ENCODE measurements at regions not wholly inside any gene's neighbourhood (a gene's known extent, or its start where the extent isn't known, plus 50 kb on each side); places are given as distances from the start of the nearest gene placed in this dataset.

DNA sequence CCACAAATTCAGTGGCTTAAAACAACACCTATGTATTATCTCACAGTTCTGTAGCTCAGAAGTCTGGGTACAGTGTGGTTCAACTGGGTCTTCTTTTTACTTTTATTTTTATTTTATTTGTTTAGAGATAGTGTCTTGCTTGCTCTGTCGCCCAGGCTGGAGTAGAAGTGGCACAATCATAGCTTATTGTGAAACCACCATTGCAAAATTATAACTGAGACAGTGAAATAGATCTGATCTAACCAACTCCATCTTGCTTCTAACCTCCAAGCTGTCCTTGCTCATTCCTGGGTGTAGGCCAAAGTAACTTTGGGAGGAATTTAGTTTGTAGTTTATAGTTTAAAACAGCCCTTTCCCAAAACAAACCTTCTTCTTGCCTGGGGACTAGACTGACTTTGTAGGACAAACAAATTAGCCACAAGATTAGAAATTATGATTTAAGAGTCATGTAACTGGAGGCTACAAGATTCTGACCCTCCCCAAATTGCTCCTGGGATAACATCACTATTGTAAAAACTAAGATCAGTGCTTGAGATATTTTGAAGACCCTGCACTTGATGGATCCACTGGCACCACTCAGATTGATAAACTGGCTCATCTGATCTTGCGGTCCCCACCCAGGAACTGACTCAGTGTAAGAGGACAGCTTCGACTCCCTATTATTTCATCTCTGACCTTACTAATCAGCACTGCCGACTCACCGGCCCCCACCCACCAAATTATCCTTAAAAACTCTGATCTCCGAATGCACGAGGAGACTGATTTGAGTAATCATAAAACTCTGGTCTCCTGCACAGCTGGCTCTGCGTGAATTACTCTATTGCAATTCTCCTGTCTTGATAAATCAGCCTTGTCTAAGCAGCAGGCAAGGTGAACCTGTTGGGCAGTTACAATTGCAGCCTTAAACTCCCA, 193.4 kb upstream of the CDYL start:
- no peak for DNase-seq

DNA sequence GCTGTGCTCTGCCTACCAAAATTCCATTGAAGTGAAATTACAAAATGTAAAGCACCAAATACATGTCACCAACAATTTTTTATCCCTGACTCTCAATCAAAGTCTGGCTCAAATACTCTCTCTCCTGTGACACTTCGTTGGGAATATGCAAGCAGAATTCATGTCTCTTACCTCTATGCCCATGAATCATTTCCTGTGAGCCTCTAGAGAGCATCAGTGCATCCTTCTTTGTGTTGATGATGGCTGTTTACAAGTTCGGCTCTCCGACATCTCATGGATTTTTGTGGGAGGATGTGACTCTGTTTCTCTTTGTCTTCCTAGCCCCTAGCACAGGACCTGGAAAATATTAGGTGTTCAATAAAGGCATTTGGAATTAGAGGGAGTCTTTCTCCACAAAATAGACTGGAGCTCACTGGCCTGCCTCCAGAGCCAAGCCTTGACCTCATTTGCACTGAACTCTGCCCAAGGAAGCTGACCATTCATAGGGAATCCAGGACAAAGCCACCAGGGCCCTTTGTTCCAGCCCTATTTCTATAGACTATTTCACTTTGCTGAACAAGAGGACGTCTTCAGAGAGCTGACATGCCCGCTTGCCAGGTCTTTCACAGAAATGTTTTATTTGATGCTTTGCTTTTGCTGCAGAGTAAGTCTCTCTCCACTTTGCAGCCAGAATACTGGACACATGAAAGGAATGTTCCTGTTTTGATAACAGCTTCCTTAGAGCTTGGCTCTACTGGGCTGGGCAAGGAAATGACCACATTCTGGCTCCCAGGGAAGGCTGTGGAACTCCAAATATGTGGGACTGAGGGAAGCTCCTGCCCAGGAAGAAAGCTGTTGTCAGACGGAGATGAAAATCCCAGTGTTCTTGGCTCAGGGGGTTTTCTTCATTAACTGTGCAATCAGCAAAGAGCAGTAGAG, 194.5 kb upstream of the CDYL start:
- DNase-seq: no peak

DNA sequence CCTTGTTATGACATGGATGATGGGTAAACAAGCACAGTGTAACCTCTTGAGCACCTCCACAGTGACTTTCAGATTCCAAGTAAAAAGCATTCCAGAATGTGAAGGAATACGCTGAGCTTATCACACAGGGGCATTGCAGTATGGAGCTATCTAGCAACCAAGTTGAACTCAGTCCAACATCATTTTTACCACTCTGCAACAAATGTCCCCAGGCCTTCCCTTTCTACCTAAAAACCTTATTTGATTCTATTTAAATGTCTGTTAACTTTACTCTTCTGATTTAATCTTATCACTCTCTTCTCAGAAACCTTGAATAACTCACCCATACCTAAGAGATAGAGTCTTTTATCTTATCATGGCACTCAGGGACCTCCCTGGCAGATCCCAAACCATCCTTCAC, 195.8 kb upstream of the CDYL start:
- DNase-seq: no peak

DNA sequence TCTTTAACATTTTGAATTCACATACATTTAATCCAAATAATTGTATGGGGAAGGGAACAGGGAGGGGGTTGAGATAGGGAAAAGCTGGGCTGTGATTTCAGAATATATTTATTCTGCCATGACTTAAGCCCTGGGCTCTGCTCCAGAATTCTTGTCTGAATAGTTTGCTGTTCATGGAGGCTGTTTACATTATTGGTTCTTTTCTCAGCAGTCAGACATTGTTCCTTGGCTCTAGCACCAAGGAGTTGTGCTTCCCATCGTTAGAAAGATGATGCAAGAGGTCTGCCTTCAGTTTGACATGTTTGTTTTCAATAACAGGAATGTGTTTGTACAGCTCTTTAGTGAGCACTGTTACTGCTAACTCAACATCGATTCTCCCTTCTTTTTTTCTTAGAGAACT, 198.8 kb upstream of the CDYL start:
- DNase-seq: no peak

DNA sequence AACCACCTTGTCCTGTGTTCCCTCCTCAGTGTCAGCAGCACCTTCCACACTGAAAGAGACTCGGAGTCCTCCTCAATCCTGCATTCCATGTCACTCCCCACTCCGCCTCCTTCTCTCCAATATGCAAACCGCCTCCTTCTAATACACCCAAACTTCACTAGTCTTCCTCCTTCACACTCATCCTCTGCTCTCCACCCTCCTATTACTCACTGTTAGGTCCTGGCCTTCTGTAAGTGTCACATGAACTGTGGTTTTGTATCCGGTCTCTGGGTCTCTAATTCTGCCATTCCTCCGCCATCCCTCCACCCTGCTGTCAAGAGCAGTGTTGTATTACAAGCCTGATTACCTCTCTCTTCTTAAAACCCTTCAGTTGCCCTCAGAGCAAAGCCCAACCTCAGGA, 200.5 kb upstream of the CDYL start:
- DNase-seq: no peak

DNA sequence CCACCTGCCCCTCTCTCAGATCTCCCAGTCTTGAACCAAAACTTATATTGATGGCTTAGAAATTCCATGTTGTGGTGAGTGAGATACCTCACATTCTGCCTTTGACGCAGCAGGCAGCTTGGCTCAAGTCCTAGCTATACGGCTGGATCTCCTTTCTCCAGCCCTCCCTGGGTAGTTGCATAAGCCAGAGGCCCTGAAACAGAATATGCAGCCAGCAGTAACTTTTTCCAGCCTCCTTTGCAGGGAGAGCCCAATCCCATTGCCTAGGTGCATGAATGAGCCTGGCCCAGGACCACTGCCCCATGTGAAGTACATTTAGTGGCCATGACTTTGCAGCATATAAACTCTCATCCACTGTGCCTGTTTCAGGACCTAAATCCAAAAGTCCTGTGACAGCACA, 202.2 kb upstream of the CDYL start:
- DNase-seq: no peak

DNA sequence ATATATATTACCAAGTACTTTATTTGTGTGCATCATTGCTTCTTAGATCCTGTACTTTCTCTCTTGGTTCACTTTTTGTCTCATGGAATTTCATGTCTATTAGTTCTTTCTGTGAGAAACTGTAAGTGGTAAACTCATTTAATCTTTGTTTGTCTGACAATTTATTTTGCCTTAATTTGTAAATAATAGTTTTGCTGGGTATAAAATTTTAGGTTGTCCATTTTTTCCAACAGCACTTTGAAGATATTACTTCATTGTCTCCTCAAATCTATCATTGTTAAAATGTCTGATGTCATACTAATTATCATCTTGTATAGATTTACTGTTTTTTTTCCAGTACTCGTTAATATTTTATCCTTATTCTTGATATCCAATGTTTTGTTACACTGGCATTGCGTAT, 205.2 kb upstream of the CDYL start:
- no peak for DNase-seq

DNA sequence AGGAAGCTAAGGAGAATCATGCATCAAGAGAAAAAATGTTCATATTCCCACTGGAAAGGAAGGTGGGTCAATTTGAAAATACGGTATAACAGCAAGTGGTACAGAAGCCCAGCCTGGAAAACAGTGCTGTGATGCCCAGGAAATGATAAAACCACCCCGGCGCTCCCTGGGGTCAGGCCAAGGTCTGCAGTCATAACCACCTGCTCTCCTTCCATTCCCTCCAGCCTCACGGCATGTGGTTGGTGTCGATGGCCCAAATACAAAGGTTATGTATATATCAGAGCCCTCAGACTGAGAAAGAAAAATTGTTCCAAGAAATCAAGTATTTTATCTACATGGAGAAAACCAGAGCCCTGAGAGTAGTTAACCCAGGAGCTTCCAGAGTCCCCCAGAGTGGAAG, 208.1 kb upstream of the CDYL start:
- DNase-seq: no peak

DNA sequence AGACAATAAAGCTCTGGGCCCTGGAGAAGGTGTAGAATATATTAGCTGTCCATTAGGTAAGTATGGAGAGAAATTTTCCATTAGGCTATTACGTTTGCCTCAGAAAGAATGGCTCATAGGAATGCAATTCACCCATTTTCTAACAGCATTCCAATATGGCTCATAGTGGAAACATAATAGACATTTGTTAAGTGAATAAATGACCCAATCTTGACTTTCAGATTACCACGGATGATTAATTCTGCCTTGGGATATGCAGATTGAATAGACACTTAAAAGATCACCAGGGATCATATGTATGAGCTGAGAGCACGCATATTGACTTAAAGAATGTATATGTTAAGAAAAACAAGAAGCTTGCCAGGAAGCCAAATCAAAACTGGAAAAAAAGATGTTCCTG, 209.1 kb upstream of the CDYL start:
- no peak for DNase-seq

DNA sequence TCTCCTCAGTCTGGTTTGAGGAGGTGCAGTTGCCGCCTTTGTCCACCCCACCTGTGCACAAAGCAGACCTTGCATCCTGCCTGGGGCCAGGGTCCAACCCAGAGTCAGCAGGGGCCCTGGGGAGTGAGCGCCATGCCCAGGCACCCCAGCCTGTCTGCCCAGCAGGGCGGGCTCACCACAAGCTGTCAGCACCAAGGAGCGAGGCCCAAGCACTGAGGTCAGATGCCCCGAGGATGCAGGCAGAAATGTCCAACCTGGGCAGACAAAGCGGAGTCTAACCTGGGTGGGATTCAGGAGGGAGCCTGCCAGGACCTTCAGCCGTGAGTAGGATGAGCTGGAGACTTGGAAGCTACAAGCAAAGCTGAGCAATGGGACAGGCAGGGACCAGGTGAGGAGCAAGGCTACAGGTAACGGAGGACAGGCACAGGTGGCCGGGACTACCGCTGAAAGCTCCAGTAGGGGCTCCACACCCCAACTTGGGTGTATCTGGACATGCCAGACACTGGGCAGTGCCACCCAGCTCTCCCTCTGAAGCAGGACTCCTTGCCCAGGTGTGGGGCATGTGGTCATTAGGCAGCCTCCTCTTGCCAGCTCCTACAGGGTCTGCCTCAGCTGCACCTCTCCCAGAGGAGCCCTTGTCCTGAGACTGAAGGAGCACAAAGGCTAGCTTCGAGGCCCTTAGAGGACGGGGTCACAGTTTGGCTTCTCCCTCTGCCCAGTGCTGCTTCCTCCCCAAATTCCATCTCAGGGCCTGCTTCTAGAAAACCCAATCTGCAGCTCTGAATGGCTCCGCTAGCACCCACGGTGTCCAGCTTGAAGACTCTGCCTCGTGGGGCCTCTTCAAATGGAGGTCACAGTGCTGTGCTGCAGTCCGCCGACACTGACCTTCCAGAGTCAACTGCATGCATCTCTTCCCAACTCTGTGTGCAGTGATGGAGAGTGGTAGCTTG, 210.6 kb upstream of the CDYL start:
- no peak for DNase-seq

DNA sequence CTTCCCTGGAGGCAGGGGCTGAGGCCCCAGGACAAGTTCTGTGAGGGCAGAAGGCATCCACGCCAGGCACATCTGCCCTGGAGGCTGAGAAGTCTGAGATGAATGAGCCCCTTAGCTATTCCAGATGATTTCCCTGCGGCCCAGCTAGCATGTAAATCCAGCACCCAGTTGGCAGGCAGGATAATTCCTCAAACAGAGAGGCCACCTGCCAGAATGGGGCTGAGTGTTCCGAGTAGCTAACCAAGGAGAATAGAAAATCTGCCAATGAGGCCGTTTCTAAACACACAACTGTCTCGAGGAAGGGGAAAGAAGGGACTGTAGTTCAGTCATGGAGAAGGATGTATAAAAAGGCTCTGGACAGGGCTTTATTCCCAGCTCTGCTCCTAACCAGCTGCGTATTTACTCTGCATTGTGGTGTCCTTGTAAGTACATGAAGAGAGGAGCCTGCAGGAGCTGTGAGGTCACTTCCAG, 211.4 kb upstream of the CDYL start:
- no peak for DNase-seq

DNA sequence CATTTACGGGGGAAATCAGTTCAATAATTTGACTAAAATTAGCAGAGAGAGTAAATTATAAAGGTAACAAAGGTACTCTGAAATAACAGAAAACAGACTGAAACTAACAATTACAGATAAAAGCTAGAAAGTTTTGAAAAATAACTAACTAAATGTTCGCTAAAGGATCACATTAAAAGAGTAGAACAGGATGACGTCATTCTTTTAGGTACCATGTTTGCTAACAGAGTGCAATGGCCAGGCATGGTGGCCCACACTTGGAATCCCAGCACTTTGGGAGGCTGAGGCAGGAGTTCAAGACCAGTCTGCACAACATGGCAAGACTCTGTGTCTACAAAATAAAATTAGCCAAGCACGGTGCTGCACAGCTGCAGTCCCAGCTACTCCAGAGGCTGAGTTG, 212.3 kb upstream of the CDYL start:
- DNase-seq: no peak

DNA sequence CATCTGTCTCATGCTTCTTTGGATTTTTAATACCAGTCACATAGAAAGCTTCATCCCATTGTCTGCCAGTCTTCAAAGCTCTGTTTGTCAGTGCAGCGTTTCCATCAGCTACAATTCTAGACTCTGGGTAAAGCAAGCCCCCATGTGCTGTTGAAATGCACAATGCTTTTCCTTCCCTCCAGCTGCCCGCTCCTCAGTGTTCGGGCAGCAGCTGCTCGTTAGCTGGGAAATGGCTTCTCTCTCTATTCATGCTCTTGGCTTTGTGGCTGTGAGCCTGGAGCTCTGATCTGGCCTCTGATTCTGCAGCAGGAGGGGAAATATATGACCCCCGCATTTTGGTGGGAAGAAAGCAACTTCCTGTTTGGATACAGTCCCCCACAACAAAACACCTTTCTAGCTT, 213.0 kb upstream of the CDYL start:
- DNase-seq: no peak

DNA sequence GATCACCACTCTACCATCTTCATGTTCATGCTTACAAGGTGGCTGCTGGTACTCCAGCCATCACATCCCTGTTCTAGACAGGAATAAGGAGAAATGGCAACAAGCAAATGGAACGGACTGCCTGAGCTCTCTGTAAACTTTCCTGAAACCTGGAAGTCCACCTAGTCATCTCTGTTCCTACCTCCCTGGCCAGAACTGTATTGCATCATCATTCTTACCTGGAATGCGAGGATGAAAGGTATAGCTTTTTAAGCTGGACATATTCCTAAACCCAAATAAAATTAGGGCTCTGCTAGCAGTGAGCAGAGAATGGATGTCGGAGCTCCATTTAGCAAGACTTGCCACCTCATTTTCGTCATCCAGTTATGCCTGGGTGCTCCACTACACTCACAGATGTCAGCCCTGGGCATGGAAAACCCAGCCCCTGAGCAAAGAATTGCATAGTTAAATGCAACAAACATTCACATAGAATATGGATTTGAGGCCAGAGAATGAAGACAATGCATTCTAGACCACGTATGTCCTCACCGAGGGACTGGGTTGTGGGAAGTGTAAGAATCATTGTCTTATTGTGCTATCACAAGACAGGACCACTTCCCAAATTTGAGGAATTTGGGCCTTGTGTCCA, 214.3 kb upstream of the CDYL start:
- DNase-seq: no peak

DNA sequence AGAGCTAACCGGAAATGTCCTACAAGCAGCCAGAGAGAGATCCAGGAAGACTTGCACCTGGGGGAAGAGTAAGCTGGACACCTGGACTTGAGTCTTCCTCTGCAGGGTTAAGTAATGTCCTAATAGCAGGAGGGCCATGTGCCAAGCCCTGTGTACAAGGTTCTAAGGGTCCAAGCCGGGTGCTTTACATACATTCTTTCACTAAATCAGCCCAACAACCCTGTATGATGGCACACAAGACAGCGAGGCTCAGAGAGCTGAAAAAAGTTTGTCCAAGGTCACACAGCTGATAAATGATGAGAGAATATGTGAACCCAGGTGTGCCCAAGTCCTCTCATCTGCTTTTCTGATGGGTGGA, 215.1 kb upstream of the CDYL start:
- DNase-seq: no peak

DNA sequence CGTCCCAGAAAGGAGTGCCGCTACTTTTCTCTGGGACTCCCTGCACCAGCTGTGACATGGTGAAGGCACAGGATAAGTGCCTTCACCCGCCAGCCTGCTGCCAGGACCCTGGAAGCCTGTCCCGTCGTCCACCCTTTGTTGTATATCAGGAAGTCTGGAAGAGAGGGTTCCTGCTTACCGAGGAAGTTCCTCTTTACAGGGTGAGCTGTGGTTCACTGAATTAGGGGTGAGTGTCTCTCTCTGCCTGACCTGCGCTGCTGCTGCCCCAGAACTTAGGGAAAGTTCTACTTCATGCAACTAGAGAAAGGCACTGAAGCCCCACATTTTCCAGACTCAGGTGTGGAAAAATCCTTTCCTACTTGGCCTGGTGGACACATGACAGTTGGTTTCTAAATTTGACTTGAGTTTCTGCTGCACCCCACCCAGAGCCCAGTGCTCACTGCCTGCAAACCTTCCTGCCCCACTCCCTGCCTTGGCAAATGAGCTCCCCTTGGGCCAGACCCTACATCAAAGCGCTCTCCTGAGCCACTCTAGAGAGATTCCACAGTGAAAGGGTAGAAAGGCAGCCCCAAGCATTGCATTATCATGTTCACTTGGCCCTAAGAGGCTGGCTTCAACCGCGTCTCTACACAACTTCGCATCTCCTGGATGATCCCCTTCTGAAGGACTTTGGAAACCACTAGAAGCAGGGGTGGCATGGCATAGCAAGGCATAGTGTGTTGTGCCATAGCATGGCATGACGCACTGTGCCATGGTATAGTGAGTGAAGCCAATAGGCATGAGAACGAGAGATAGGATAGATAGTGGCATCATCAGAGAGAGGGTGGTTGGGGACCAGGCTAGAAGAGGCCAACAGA, 215.8 kb upstream of the CDYL start:
- no peak for DNase-seq

DNA sequence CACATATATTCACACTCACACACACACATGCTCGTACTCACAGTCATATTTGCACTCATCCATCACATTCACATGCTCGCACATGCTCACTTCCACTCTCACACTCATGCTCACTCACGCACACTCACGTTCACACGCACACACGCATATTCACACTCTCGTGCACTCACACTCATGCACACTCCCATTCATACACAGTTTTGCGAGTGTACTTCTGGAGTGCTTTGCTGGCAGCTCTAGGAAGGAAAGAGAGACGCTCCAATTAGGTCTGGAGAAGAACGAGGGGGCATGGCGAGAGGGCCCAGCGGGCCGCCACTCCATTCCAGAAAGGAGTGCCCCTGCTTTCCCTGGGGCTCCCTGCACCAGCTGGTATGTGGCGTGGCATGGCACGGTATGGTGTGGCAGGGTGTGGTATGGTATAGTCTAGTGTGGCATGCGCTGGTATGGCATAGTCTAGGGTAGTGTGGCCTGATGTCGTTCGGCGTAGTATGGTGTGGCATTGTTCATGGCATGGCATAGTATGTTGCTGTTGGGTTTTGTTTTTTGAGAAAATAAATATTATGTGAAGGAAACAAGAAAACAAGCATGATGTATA, 216.8 kb upstream of the CDYL start:
- DNase-seq: no peak

DNA sequence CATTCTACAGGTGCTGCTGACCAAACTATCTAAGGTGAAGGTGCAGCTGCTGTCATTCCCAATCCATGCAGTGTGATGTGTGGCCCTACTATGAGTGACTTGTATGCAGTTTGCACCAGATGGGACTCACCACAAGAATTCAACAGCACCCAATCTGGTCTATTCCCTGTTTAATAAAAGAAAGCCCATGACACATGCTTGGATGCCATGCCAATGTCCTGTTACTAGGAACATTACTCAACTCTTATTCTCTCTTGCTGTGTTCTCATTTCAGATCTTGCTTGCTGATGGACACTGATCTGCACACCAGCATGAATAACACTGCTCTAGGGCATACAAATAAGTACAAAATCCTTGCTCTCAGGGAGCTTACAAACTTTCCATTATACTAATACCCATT, 221.6 kb upstream of the CDYL start:
- no peak for DNase-seq

DNA sequence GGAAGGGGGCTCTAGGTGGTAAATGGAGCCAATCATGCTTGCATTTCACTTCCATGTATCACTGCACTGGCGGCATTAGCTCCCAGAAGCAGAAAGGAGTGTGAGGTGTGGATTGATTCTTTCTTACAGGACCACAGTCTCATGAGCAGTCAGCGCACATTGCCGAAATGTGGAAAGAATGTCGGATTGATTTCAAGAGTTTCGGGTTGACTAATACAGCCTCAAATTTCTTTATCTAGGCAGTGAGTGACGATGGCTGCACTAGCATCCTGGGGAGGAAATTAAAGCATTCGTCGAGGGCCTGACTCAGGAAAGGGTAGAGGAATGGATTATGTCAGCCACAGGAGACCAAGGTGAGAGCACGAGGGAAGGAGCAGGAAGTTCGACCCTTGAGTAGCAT, 222.8 kb upstream of the CDYL start:
- DNase-seq: no peak

DNA sequence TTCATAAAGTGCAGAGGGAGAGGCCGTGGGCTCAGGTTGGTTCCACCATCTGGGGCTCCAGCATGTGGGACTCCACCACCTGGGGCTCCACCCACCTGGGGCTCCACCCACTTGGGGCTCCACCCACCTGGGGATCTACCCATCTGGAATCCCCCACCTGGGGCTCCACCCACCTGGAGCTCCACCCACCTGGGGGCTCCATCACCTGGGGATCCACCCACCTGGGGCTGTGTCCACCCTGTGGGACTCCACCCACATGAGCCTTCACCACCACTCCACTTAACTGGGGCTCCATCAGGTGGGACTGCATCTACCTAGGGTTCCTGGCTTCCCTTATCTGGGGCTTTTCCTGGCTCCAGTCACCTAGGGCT, 226.0 kb upstream of the CDYL start:
- no peak for DNase-seq
